ENCODE measurements at regions not wholly inside any gene's neighbourhood (a gene's known extent, or its start where the extent isn't known, plus 50 kb on each side); places are given as distances from the start of the nearest gene placed in this dataset.

DNA sequence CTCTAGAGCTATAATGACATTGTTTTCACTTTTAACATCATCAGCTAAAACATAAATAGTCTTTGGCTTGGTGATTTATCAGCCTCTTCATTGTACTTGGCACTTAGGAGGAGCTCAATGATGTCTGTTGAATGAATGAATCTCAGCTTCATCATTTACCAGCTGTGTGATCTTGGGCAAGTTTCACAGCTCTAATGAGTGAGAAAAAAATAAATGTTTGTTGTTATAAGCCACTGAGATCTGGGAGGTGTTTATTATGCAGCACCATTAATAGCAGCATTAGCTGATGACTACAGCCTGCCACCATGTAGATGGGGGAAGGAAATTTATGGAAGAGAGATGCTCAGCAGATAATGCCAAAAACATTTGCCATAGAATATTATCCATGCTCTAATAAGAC is 63.6 kb upstream of the C1QTNF7 start:
- no peak for DNase-seq (ENCODE audit: extremely low read depth, low read depth, low spot score)

- no peak for DNase-seq (ENCODE audit: extremely low read depth, low read depth, low spot score)
These were observed 62.2 kb upstream of the C1QTNF7 start for GRCh38 chr4:15365641-15366040.

GRCh38 chr4:15366721-15367120 is 61.1 kb upstream of the C1QTNF7 start:
- no peak for DNase-seq (ENCODE audit: extremely low read depth, low read depth, low spot score)

GRCh38 chr4:15368856-15369255 is 59.0 kb upstream of the C1QTNF7 start:
- DNase-seq (ENCODE audit: extremely low read depth, low read depth, low spot score) = no peak

DNA sequence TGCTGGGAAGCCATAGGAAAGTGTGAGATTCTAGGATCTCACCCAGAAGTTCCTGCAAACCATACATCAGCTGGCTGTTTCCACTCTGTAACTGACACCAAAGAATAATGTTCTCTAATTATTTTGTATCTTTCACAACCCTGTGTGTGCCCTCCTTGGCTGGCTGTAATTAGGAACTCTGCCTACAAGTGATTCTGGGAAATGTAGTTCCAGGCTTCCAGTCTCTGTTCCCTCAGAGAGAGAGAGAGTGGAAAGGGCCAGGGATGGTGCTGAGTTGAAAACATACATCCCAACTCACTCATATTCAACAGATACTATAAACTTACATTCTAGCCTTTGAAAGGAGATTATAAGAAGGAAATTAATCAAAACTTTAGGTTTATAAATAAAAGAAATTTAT is 57.5 kb upstream of the C1QTNF7 start:
- no peak for DNase-seq (ENCODE audit: extremely low read depth, low read depth, low spot score)

DNA sequence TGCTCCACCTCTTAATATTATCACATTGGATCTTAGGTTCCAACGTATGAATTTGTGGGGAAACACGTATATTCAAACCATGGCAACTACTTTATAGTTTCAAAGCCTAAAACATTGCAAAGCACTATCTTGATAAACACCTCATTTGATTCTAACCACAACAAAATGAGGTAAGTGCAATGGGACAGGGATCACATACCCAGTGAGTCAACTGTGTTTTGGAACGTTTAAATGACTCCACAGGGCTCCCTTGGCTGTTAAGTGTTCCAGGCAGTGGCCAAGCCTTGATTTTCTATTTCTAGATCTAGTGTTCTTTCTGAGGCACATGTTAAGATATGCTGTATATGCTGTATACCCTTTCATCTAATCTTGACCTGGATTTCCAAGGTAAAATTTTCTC is 54.5 kb upstream of the C1QTNF7 start:
- no peak for DNase-seq (ENCODE audit: extremely low read depth, low read depth, low spot score)

DNA sequence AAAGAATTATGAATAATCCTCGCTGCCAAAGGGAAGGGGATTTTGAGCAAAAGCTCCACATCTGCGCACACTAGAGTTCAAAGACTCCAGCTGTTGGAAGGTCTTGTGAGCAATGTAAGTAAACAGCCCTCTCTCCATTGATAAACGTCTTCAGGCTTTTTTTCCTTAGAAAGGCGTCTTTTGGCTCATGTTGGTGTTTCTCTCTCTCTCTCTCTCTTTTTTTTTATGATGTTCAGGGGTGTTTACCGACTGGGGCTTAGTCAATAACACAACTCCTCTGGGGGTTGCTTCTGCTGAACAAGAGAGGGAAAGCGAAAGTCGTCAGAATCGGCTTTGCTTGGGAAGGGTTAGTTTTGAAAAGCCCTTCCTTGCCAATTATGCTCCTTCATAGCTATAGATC is 53.2 kb upstream of the C1QTNF7 start:
- no peak for DNase-seq (ENCODE audit: extremely low read depth, low read depth, low spot score)

DNA sequence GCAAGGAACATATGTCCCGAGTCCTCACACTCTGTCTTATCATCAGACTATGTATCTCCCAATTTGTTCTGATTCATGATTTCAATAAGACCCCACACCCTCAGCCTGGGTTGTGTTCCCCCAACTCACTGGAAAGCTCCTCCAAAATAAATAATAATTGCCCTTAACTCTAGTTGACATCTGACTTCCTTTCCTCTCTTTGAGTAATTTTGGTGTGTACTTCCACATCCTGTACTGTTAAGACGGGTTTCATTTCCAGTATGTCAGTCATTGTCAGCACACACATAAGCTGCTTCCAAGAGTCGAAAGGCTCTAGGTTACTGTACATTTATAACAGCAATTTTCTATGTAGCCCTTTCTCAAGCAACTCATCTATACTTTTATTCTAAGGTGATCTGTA is 52.2 kb upstream of the C1QTNF7 start:
- DNase-seq (ENCODE audit: extremely low read depth, low read depth, low spot score) = no peak

DNA sequence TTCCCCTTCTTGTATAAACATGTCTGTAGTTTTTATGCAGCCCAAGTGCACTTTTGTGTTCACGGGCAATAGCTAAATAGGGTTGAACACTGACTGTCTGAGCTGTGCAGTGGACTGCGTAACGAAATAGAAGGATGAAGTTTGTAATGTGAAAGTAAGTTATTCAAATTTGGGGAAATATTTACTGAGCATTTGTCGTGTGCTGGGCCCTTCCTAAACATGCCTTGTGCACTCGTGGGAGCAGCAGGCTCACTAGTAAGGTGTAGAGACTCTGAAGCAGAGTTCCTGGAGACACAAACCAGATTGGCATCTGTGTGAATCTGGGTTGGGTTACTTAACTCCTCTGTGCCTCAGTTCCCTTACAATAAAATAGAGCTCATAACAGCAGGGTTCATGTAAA is 51.7 kb upstream of the C1QTNF7 start:
- DNase-seq (ENCODE audit: extremely low read depth, low read depth, low spot score) = no peak

GRCh38 chr4:15376594-15376993 is 51.2 kb upstream of the C1QTNF7 start:
- no peak for DNase-seq (ENCODE audit: extremely low read depth, low read depth, low spot score)

Measured in glomerular endothelial cell (primary cell).